Gastroesophageal sphincter (tissue), 4 donors: ENCODE measurements at regions not wholly inside any gene's neighbourhood (a gene's known extent, or its start where the extent isn't known, plus 50 kb on each side); places are given as distances from the start of the nearest gene placed in this dataset.

Source experiments
- ATAC-seq: fragments of 150-250 bp; one replicate; pipeline ENCODE4 v1.9.1; 2016; ENCODE audit warnings: mild to moderate bottlenecking, moderate library complexity
- H3K27ac ChIP-seq, 4 donors: fragments of 200-600 bp; sonication (generic) in 3 of 4; 1 replicate in 3 of 4; 2 replicates in 1 of 4; pipeline ENCODE4 v1.5.1; 2016 to 2019
- H3K27me3 ChIP-seq: fragments of 200-600 bp; sonication (generic); one replicate; pipeline ENCODE4 v1.5.1; 2019
- H3K36me3 ChIP-seq, 2 donors: fragments of 200-600 bp; sonication (generic); one replicate each; pipeline ENCODE4 v1.5.1; 2019; ENCODE audit warnings: control low read depth in 1 of 2
- H3K4me1 ChIP-seq, 3 donors: fragments of 200-600 bp; sonication (generic); 1 replicate in 2 of 3; 2 replicates in 1 of 3; pipeline ENCODE4 v1.5.1; 2016 to 2019; ENCODE audit warnings: control low read depth in 2 of 3
- H3K4me3 ChIP-seq, 2 donors: fragments of 200-600 bp; sonication (generic); one replicate each; pipeline ENCODE4 v1.5.1; 2019; ENCODE audit warnings: mild to moderate bottlenecking in 1 of 2, moderate library complexity in 1 of 2
- H3K9me3 ChIP-seq, 3 donors: fragments of 200-600 bp; sonication (generic); one replicate each; pipeline ENCODE4 v1.5.1; 2017 to 2019; ENCODE audit warnings: control low read depth in 2 of 3
- CTCF ChIP-seq, 4 experiments: fragments of 200-600 bp in 2 of 4; fragments of 450-650 bp in 2 of 4; sonication (generic) in 1 of 4; IDR thresholded peaks; one replicate each; pipeline ENCODE4 v1.5.1; 2017 to 2019; ENCODE audit warnings: antibody characterized with exemption in 4 of 4, mild to moderate bottlenecking in 2 of 4, moderate library complexity in 2 of 4
- EP300 ChIP-seq: sonication (generic); formaldehyde crosslinking; IDR thresholded peaks from one replicate; pipeline ENCODE4 v1.6.1; 2017; ENCODE audit warnings: antibody characterized with exemption, mild to moderate bottlenecking
- POLR2A ChIP-seq, 2 donors: fragments of 450-650 bp; IDR thresholded peaks; one replicate each; pipeline ENCODE4 v1.6.1; 2017; ENCODE audit warnings: antibody characterized with exemption in 2 of 2, mild to moderate bottlenecking in 2 of 2, moderate library complexity in 1 of 2
- POLR2AphosphoS5 ChIP-seq: sonication (generic); formaldehyde crosslinking; IDR thresholded peaks from one replicate; pipeline ENCODE4 v1.6.1; 2017; ENCODE audit warnings: antibody characterized with exemption
- WGBS, 2 donors: methylation state at CpG; one replicate each; pipeline ENCODE4 v1.1.5; 2018; ENCODE audit warnings: low coverage in 1 of 2; 5-methylcytosine and 5-hydroxymethylcytosine counted together

DNA sequence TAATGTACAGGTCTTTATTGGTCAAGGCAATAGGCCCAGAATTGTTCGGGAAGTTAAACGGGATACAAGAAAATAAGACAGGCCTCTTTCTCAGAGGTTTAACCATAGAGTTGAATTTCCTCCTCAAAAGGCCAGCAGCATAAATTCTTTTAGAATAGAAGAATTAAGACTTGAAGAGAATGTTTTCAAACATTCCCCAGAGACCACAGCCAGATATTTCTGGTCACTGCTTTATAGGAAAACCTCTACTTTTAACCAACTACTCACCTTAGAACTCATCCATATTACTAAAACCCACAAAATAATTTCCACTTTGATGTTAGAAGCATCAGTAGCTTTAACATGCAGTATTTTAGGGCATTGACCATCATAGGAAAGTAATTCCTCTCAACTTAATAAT is 317.9 kb downstream of the RAB28 start:
- Histone ChIP-seq H3K9me3 (no peaks in the 10 kb centered on the region), H3K36me3 (no peaks in the 10 kb centered on the region), H3K27me3 (no peaks in the 10 kb centered on the region), H3K4me3 (no peak overlapping the region), H3K27ac (no peak overlapping the region), H3K4me1 (no peaks in the 10 kb centered on the region)
- TF ChIP-seq EP300 (no peak), CTCF (IDR thresholded peaks at IDR 0.05) (no peak), POLR2A (IDR thresholded peaks at IDR 0.05) (no peak), POLR2AphosphoS5 (no peak)
- WGBS, 2 donors = 70% methylated on average over 2 of the region's 2 CpGs
- no peak for ATAC-seq

DNA sequence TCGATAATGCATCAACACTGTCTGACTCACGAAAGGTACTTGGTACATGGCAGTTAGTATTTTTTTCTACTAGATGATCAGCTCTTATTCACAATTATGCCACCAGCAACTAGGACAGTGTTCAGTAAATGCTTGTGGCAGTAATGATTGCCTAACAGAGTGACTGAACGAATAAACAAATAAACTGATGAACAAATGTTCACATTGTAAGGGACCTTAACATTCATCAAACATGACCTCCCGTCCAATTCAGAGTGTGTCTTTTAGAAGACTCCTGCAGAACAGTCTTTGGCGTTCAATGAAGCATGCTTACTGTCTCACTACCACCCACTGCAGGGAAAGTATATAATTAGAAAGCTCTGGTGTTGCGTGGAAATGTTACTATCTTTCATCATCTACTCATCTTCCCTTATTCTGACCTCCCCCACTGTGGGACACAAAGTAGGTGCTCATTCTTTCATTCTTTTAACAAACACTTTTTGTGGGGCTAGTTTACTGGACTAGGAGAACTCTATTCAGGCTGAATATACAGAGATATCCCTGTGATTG is 319.3 kb downstream of the RAB28 start:
- Histone ChIP-seq H3K4me1 (no peaks in the 10 kb centered on the region), H3K27me3 (no peaks in the 10 kb centered on the region), H3K36me3 (no peaks in the 10 kb centered on the region), H3K4me3 (no peak overlapping the region), H3K27ac (no peak overlapping the region), H3K9me3 (no peaks in the 10 kb centered on the region)
- no peak for TF ChIP-seq POLR2A (IDR thresholded peaks at IDR 0.05)
- no peak for TF ChIP-seq POLR2AphosphoS5
- TF ChIP-seq EP300 = no peak
- no peak for TF ChIP-seq CTCF (IDR thresholded peaks at IDR 0.05)
- ATAC-seq = no peak
- WGBS, 2 donors = 86 to 97% methylated on average over 6 of the region's 6 CpGs

DNA sequence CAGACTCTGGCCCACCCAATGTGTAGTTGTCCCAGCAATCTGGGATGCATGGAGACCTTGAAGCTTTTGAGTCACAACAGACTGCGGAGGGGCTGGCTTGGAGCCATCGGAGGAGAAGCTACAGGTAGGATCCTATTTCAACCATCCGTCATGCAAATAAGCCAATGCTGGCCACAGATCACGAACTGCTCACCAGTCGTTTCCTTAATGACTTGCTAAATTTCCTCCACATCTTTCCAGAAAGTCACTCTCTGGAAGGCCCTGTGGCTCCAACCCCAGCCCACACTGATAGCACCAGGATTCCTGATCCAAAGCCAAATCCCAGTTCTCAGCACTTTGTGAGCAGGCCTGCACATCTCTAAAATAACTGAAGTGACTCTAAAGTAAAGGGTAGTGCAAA is 321.3 kb downstream of the RAB28 start:
- WGBS, 2 donors = 22% methylated on average over 4 of the region's 5 CpGs; no CpG with 5 or more reads in 1 of the 2 donors
- H3K4me3 ChIP-seq = no peak overlapping the region
- no peaks in the 10 kb centered on the region for H3K36me3 ChIP-seq
- ATAC-seq = no peak
- H3K4me1 ChIP-seq = no peaks in the 10 kb centered on the region
- H3K27ac ChIP-seq = no peak overlapping the region
- no peaks in the 10 kb centered on the region for H3K9me3 ChIP-seq
- TF ChIP-seq POLR2A (IDR thresholded peaks at IDR 0.05) = no peak
- TF ChIP-seq POLR2AphosphoS5 = no peak
- TF ChIP-seq EP300 = no peak
- H3K27me3 ChIP-seq = no peaks in the 10 kb centered on the region

DNA sequence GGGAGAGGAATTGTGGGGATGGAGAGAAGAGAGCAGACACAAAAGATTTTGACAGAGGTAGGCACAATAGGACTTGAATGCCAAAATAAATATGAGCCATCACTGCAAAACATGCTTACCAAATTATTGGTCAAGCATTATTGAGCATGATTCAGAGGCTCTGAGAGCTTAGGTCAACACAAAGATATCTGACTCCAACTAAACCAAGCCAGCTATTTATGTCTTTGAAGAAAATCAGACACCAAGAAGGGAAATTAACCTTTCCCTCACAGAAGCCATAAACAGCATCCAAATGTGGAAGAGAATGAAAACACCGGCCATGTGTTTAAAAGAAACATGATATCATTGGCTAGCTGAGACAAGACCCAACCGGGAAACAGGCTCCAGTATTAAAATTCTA is 323.2 kb downstream of the RAB28 start:
- no peak overlapping the region for H3K27ac ChIP-seq
- no peaks in the 10 kb centered on the region for H3K36me3 ChIP-seq
- ATAC-seq = no peak

GRCh38 chr4:13159041-13159620 is 325.0 kb downstream of the RAB28 start:
- no peaks in the 10 kb centered on the region for H3K4me1 ChIP-seq
- H3K36me3 ChIP-seq = no peaks in the 10 kb centered on the region
- no peaks in the 10 kb centered on the region for H3K27me3 ChIP-seq
- H3K4me3 ChIP-seq = no peak overlapping the region
- no peak for ATAC-seq
- 73 to 81% methylated on average over 4 of the region's 4 CpGs for WGBS, 2 donors
- TF ChIP-seq POLR2AphosphoS5 (no peak), EP300 (no peak), CTCF (IDR thresholded peaks at IDR 0.05) (no peak), POLR2A (IDR thresholded peaks at IDR 0.05) (no peak)
- no peak overlapping the region for H3K27ac ChIP-seq
- peaks cover 0 to 4% (median 0%) of the 10 kb centered on the region in 3 donors for H3K9me3 ChIP-seq

More for the DNA sequence above, 323.2 kb downstream of the RAB28 start:
- H3K4me1 ChIP-seq = no peaks in the 10 kb centered on the region
- H3K9me3 ChIP-seq = no peaks in the 10 kb centered on the region
- H3K4me3 ChIP-seq = no peak overlapping the region
- WGBS, 2 donors = 36 to 40% methylated on average over 2 of the region's 2 CpGs
- H3K27me3 ChIP-seq = no peaks in the 10 kb centered on the region
- TF ChIP-seq POLR2AphosphoS5 = no peak
- no peak for TF ChIP-seq EP300
- TF ChIP-seq POLR2A (IDR thresholded peaks at IDR 0.05) = no peak
- TF ChIP-seq CTCF (IDR thresholded peaks at IDR 0.05) = no peak
